Activated effector memory CD4-positive, alpha-beta T cell treated with Interleukin-2 at 50 U/mL for 16 hours (primary cell): ENCODE measurements at regions not wholly inside any gene's neighbourhood (a gene's known extent, or its start where the extent isn't known, plus 50 kb on each side); places are given as distances from the start of the nearest gene placed in this dataset.

Experiments used
- DNase-seq: peaks from one replicate; pipeline ENCODE4 v3.0.0-alpha.2; 2020

DNA sequence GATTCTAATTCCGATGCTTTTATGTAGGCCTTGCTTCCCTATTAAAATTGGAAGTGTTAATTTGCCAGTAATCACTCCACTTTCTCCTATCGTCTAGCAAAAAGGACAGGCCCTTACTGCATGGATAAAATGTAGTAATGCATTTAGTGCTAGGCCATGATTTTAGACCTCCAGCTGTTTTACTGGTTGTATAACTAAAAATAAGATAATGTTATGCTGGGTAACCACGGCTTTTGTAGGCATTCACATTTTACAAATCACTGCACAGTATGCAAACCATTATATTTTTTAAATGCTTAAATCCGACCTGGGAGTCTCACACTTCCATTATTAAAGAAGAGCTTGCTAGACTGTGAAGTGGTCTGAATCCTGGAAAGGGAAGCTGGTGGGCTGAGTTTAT is 179.5 kb downstream of the TFAP2A start:
- no peak for DNase-seq

DNA sequence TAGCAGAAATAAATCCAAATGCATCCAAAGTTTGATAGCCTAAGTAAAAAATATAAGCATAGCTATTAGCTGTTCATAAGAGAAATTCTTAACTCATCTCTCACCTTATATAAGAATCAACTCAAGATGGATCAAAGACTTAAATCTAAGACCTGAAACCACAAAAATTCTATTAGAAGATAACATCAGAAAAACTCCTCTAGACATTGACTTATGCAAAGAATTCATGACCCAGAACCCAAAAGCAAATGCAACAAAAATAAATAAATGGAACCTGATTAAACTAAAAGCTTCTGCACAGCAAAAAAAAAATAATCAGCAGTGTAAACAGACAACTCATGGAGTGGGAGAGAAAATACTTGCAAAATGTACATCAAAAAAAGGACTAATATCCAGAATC is 184.3 kb downstream of the TFAP2A start:
- no peak for DNase-seq

DNA sequence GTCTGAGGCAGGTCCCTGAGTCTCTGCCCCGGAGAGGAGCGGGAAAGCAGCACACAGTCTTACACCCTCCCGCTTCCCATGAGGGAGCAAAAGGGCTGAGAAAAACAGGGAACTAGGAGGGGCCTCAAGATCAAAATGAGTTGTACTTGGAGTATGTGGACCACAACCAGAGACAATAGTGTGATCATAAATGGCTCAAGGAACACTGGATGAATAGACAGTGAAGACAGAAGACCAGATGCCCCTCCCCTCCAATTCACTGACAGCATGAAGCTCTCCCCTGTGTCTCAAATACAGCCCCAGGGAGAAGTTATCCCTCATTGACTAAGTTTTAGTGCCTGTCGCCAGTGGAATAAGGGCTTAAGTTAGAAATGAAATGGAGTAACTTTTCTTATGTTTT is 191.0 kb downstream of the TFAP2A start:
- no peak for DNase-seq

DNA sequence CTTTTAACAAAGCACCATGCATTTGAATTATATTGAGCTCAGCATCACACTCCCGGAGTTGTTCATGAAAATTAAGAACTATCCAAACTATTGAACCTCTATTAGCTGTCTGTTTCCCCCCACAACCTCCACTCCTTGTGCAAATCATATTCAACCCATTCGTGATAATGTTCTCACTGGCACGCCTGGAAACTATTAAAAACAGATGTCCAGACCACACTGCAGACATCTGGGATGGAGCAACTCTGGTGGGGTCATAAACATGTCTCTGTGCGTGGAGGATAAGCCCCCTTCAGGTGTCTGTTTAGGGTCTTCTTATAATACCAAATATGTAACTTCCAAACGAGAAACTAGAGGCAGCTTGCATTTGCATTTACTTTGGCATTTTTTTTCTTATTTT is 193.7 kb downstream of the TFAP2A start:
- no peak for DNase-seq

DNA sequence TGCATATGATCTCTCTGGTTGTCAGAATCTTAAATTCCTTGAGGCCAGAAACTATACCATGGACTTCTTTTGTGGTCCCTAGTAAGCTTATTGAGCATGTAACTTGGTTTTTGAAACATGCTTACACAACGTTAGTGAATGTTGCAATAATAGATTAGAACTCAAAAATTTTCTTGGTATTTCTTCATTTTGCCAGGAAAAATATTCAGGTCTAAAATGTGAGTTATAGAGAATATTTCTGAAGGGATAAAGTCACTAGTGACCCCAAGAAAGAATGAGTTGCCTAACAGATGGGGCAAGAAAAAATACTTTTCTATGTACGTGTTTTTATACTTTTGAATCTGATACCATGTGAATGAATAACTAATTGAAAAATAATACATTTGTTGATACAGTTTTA is 195.4 kb downstream of the TFAP2A start:
- DNase-seq: no peak

DNA sequence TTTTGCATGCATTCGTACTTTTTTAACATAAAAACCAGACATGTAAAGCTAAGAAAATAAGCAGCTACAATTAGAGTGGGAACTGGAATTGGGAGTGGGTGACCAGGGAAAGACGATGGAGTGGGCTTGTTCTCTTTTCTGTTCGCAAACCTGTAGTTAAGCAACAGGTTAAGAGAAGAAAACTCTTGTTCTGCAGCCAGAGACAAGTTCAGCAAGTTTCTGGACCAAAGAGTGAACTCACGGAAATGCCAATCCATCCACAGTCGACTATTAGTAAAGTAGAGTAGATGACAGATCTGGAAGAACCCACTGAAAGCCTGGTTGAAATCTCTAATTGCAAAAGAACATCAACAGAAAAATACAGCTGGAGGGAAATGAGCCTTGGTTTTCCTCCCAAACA is 197.8 kb downstream of the TFAP2A start:
- DNase-seq: no peak

DNA sequence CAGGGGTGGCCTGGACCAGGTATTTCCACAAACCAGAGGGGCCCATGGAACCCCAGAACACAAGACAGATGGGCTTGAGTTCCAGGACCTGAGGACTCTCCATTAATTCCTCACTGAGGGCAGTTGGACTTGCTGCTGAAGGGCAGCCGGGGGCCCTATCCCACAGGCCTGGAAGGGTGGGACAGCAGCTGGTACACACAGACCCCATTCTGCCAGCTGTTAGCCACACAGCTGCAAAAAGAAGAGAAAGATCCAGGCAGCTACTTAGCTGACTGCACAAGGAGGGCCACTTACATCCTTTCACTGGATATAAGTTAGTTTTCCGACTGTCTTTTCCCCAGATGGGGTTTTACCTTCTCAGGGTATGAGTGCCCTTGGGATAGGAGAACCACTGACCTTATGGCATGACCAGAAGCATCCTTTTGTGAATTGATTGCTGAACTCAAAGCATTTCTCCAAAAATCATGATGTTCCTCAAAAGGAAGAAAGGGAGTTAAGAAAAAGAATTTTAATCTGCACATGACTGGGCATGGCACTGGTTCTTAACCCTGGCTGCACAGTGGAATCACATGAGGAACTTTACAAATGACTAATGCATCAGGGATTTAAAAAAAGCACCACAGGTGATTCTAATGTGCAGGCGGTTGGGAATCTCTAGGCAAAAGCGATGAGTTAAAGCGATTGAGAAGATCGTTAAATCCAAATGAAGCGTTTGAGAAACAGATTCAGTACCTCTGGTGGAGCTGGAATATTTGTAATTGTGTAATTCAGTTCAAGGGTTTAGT is 199.4 kb downstream of the TFAP2A start:
- DNase-seq: no peak

DNA sequence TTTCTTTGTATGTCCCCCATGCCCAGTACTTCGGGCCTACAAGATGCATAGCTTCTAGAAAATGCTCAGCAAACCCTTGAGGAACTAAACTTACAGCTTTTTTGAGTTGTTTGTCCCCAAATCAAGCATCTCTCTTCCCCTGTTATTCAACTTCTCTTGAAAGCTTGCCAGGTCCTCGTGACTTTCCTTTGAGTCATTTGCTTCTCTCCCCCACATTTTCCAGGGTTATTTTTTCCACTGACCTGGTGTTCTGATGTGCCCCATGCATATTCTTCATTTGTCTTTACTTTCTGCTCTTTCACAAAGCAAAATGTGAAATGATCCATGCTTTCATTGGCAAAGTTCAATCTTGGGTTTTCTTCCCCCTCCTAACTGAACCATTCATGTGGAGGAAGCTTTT is 204.8 kb downstream of the TFAP2A start:
- DNase-seq: no peak

DNA sequence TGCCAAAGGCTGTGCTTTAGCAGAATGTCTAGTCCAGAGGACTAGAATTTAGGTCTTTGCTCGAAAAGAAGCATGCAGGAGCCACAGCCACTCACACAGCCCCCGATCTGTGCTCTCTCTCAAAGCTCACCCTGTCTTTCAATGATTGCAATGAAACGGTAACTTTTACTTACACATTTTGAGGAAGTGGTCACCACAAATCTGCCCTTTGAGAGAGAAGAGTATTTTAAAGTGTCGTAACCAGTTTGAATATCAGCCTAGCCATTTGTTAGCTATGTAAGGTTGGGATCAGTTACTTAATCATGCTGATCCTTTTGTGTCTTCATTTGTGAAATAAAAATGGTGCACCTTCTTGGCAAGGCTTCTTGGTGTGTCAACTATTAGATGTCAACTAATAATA is 209.0 kb downstream of the TFAP2A start:
- DNase-seq: no peak

DNA sequence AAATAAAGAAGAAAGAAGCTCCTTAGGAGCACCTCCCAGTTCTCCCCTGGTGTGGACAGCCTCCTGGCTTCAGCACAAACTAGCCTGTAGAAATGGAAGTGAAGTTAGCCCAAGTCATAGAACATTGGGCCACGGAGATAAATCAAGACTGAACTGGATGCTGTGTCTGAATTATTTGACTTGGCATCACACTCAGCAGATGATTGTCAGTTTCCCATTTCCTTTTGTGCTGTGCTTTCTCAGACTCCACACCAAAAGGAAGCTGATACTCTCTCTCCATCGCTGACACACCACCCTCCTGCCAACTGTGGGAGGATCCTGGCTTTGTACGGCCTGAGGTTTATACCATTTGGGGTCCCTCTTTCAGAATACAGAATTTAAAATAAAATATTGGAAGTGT is 209.8 kb downstream of the TFAP2A start:
- DNase-seq: no peak

DNA sequence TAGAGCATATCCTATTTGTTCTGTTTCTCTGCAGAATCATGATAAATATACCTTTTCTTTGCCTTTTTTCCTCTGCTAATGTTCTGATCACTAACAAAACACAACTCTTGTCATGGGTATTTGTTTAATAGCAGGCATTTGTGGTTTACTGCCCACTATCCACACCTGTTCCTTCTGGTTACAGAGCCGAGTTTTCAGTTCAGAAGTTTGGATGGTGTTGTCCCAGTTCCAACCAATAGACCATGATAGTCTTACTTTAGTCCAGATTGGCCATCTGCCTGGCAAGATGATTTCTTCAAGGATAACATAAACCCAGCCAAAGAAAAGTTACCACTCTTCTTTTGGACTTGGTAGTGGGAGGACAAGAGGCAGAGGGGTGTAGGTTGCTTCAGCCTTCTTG is 211.2 kb downstream of the TFAP2A start:
- no peak for DNase-seq

DNA sequence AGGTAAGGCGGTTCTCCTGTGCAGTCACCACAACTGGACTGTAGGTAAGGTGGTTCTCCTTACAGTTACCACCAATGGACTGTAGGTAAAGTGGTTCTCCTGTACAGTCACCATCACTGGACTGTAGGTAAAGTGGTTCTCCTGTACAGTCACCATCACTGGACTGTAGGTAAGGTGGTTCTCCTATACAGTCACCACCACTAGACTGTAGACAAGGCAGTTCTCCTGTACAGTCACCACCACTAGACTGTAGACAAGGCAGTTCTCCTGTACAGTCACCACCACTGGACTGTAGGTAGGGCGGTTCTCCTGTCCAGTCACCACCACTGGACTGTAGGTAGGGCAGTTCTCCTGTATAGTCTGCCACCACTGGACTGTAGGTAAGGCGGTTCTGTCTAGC is 212.3 kb downstream of the TFAP2A start:
- DNase-seq: no peak

DNA sequence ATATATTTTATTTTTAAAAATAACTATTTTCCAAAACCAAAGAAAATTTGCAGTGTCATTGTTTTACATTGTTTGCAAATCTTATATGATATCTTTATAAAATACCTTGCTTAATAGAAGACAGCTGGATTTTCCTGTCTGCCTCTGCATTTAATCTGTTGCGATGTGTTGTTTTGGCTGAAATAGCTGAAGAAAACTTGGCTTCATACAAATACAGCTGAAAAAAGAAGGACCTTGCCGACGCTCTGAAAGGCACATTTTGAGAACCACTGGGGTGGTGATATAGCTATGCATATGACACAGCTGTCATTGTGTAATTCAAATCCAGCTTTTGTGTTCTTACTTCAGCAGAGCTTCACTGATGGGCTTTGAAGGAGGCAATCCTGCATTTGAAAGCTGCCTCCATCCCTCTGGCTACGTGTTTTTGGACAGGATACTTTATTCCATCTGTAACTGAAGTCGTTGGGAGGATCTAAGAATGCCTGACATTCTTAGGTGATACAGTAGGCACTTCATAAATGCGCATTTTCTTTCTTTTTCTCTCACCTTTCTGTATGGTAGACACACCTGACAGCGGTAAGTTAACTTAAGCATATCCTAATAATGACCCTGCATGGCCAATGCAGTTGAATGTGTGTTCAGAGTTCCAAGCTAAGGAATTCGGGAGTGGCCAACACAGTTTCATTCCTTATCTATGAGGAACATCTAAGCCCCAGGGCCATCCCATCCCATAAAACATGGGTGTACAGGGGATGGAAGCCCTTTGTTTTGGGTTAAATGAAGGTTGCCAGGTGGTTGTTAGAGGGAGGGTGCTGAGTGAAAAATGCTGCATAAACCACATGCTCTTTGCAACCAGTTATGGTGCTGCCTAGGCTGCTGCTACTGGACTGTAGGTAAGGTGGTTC is 213.0 kb downstream of the TFAP2A start:
- DNase-seq: no peak

DNA sequence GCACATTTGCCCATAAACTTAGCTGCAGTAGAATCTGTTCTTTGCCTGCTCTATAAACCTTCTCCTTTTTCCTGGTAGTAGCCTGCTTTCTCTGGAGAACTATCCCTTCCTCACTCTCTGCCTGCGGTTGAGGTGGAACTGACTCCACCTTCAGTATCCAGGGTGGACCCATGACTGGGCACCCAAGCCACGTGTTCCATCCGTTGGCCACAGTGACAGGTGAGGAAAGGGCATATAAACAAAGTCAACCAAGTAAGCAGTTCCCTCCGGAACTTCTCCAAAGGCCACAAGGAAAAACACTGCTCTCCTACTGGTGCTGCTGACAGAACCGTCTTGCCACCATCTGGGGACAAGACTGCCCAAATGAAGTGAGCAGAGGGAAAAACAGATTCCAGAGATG is 218.8 kb downstream of the TFAP2A start:
- no peak for DNase-seq

DNA sequence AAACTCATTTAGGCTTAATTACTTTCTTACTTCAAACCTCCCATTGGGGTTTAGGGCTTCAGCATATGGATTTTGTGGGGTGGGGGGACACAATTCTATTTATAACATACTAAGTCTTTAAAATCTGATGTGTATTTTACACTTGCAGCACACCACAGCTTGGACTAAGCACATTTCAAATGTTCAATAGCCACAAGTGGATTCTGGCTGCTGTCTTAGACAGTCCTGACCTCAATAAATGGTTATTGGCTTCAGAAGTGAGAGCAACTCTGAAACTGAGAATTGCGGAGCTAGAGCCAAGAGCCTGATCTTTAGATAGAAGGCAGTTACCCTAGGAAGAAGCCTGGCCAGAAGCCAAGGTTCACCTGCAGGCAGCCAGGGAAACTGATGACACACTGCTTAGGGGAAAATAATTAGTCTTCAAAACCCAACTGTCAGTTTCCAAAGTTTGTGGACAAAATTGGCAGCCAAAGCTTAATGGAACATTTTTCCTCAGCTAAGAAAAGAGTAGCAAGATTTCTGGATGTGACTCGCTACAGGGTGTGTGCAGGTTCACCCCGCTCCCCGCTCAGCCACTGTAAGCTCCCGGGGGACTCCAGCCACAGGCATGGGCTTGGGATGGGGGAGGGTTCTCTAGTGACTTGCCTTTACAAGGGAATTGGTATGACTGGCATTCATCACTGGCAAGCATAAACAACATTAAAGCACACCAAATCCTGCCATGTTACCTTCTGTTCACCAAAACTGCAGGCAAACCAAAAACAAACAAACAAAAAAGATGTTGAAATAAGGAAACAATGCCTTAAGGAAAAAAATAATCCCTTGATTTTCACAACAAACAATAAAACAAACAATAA is 219.8 kb downstream of the TFAP2A start:
- DNase-seq: no peak

DNA sequence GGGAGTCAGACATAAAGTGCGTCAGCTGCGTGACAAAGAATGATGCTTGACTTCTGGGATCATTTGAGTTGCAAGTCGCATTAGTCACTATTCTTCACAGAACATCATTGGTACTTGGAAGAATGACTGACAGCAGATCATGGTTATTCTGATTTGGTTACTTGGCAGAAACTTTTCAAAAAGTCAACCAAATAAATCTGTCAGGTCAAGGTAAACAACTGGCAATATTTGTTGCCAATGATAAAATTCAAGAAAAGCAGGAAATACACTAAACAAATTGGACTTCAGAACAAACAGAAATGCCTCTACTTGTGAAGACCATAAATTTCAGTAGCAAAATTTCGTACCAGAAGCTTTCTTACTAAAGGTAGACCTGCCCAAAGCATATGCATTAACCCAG is 221.6 kb downstream of the TFAP2A start:
- DNase-seq: no peak

DNA sequence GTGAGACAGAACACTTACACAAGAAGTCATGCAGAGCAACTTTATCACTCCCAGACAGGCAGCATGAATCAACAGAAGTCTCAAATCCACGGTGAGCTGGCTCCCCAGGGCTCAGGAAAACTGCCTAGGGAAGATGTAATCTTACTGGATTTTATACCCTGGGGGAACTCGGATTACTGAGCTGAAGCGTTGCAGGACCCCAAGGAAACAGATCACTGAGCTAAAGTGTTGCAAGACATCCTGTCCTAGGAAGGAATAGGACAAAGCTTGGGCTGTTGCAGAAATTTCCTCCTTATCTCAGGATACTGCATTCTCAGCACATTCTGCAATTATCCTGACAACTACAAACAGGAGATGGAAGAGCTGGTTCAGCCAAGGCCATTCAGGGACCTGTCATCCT is 224.8 kb downstream of the TFAP2A start:
- no peak for DNase-seq

DNA sequence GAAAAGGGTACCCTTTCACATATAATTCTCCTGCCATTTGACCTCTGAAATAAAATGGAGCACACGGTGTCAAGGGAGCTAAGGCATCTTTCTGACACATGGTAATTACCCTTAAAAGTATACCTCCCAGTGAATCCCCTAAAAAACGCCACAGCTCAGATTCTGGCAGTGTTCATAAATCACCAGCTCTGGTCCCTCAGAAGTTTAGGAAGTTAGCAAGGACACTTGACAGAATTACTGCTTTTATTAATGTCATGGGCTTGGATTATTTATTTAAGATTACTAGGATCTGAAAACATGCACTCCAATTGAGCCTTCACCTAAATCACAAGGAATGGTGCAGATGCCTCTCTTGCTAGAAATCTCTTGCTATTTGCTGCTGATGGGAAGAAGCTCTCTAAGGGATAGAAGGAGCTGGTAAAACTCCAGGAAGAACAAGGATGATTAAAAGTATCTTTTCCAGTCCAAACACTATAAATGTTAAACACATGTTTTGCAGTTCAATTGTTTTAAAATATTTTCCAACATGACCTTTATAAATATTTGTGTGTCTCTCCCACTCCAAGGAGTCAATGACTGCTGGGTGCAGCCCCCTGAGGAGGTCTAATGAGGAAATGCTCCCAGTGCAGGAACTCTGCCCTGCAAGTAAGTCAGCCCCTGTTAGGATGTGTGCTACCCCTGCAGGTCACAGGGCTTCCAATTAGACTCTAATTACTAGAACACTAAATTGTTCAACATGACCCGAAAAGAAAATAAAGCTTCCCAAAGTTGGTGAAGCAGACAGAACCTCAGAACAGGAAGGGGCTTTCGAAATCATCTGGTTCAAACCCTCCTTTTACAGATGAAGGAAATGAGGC is 230.3 kb downstream of the TFAP2A start:
- DNase-seq: no peak

DNA sequence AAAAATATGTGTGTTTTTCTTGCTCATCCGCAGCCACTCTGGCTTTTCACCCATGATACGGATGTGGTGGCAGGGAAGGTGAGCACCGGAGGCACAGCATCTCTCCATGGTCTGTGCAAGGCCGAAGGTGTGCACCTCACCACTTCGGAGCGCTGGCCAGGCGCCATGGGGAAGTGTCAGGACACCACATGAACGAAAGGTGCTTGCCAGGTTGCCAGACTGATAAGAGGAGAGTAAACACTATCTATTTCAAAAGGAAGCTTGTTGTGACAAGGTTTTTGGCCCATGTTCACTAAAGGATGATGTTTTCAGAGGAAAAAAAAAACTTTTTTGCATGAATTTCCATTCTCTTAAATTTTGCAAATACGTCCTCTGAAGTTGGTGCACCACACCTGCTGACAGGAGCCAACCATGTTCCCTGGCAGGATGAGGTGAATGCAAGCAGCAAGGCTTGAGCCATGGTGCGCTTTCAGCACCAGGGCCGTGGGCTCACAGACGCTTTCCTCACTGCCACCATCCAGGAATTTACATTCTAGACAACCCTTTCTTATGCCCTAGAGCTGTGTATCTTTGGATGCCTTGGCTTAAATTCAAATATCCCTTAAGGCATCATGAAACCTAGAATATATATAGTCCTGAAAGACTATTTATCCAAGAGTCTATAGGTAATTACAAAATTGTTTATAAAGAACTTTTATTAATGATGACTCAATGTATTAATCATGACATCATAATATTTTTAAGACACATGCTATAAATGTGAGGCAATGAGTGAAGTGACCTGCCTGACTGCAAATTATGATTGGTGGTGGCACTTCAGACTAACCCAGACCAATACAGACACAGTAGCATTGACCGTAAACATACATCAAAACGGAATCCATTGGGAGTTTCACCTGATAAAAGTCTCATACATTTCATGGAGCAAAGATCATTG is 234.5 kb downstream of the TFAP2A start:
- DNase-seq: no peak

DNA sequence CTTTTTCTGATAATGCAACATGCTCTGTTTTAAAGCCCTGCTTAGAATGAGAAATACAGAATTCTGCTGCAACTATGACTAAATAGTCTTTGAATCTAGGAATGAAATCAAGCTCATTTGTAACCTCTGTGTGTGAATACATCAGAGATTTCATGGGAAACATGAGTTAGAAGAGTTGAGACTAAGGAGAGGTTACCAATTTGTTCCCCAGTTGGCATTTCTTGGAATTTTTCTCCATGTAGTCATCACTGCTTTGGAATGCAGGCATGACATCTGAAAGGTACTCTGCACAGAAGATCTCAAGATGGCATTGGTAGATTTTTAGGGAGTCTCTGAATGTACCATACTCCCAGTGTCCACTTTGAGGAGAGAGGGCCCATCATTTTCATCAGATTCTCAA is 237.2 kb downstream of the TFAP2A start:
- no peak for DNase-seq

DNA sequence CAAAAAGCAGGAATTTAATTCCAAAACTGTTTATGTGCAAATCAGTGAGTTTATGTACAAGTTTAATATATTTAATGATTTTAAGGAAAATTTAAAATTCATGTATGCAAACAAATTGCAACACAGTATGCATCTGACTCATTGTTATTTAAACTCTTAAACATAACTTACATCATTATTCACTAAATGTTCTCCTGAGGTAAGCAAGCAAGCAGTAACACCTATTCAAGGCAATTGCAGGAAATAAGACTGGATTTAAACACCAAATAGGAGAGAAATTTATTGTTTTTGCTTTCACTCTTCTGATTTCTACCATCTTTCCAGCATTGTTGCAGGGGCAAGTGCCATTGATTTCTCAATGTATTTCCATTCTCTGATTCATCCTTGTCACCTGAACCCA is 239.5 kb downstream of the TFAP2A start:
- DNase-seq: no peak
